Stimulated activated effector memory CD8-positive, alpha-beta T cell treated with anti-CD3 and anti-CD28 coated beads, Interleukin-12 subunit alpha, Interleukin-12 subunit beta, amount 100 ng/mL, for 72 hours (primary cell): ENCODE measurements at regions not wholly inside any gene's neighbourhood (a gene's known extent, or its start where the extent isn't known, plus 50 kb on each side); places are given as distances from the start of the nearest gene placed in this dataset.

ENCODE experiments used
- ATAC-seq: fragments of 150-1000 bp; cut with Tn5 transposase; 2 replicates; pipeline ENCODE4 v1.10.0; 2021
- DNase-seq, 2 donors: peaks; one replicate each; pipeline ENCODE4 v3.0.0; 2021 to 2022; ENCODE audit warnings: low spot score in 2 of 2
- H3K27ac Mint-ChIP-seq: one replicate; pipeline ENCODE4 v1.8.0; 2022; ENCODE audit warnings: mild to moderate bottlenecking, mixed read lengths
- H3K36me3 Mint-ChIP-seq: one replicate; pipeline ENCODE4 v1.8.0; 2022; ENCODE audit warnings: mild to moderate bottlenecking, mixed read lengths
- H3K4me1 Mint-ChIP-seq: one replicate; pipeline ENCODE4 v1.8.0; 2022; ENCODE audit warnings: mixed read lengths
- H3K4me3 Mint-ChIP-seq: one replicate; pipeline ENCODE4 v1.8.0; 2022; ENCODE audit warnings: mild to moderate bottlenecking, mixed read lengths
- H3K9me3 Mint-ChIP-seq: one replicate; pipeline ENCODE4 v1.8.0; 2022; ENCODE audit warnings: mixed read lengths

DNA sequence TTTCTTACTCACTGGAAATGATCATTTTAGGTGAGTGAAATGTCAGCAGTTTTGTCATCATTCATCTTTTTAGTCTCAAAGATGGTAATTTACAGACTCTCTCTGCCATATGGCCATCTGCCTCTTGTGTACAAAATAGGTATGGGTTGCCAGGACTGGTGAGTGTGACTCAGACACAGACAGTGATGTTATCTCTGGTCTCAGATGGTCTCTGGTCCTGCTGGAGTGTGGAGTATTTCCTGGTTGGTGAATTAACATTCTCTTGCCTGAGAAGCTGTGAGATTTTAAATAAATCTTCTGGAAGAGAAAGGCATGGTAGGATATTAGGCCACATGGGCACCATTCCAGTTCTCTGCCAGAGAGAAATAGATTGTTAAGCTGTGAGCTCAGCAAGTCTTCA, 207.0 kb downstream of the ATP23 start:
- no peak for DNase-seq
- ATAC-seq: no peak
- no peak overlapping the region for H3K27ac Mint-ChIP-seq

DNA sequence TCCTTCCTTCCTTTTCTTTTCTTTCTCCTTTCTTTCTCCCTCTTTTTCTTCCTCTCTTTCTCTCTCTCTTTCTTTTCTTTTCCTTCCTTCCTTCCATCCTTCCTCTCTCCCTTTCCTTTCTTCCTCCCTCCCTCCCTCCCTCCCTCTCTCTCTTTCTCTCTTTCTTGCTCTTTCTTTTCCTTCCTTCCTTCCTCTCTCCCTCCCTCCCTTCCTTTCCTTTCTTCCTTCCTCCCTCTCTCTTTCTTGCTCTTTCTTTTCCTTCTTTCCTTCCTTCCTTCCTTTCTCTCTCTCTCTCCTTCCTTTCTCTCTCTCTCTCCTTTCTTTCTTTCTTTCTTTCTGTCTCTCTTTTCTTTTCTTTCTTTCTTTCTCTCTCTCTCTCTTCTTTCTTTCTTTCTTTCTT, 207.6 kb downstream of the ATP23 start:
- no peak for DNase-seq
- no peak overlapping the region for H3K4me3 Mint-ChIP-seq
- ATAC-seq: no peak
- no peaks in the 10 kb centered on the region for H3K4me1 Mint-ChIP-seq
- peaks cover 5% of the 10 kb centered on the region for H3K9me3 Mint-ChIP-seq
- no peaks in the 10 kb centered on the region for H3K36me3 Mint-ChIP-seq
- H3K27ac Mint-ChIP-seq: no peak overlapping the region

More for the DNA sequence above, 207.0 kb downstream of the ATP23 start:
- Mint-ChIP-seq H3K36me3 (no peaks in the 10 kb centered on the region), H3K4me1 (no peaks in the 10 kb centered on the region), H3K9me3 (peaks cover 5% of the 10 kb centered on the region), H3K4me3 (no peak overlapping the region)

DNA sequence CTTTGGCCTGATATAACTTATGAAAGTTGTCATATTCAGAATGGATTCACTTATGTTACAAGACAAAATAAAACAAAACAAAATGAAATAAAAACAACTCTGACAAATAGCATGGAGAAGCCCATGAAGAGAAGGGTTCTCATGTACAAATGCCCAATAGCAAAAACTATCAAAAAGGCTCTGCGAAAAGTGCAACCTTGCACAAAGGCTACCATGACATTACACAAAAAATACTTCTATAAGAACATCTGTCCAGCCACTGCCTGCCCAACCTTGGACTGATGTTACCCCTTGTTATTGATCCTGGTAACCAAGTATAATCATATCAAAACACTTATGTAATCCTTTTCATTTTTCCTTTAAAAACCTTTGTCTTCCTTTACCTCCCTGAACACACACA, 213.0 kb downstream of the ATP23 start:
- Mint-ChIP-seq H3K4me1 (no peaks in the 10 kb centered on the region), H3K9me3 (no peaks in the 10 kb centered on the region), H3K4me3 (no peak overlapping the region)

DNA sequence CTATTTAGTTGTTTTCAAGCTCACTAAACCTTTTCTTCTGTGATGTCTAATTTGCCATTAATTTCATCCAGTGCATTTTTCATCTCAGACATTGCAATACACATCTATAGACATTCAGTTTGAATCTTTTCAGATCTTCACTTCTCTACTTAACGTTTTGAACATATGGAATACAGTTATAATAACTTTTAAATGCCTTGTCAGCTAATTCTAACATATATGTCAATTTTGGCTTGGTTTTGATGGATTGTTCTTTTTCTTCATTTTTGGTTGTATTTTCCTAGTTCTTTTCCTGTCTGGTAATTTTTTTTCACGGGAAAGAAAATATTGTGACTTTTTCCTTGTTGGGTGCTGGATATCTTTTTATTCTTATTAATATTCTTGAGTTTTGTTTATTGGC, 215.3 kb downstream of the ATP23 start:
- Mint-ChIP-seq H3K27ac (no peak overlapping the region), H3K9me3 (no peaks in the 10 kb centered on the region), H3K4me1 (no peaks in the 10 kb centered on the region), H3K4me3 (no peak overlapping the region), H3K36me3 (no peaks in the 10 kb centered on the region)
- DNase-seq (no peak), ATAC-seq (no peak)

More for the DNA sequence above, 213.0 kb downstream of the ATP23 start:
- DNase-seq (no peak), ATAC-seq (no peak)
- no peak overlapping the region for H3K27ac Mint-ChIP-seq
- no peaks in the 10 kb centered on the region for H3K36me3 Mint-ChIP-seq

DNA sequence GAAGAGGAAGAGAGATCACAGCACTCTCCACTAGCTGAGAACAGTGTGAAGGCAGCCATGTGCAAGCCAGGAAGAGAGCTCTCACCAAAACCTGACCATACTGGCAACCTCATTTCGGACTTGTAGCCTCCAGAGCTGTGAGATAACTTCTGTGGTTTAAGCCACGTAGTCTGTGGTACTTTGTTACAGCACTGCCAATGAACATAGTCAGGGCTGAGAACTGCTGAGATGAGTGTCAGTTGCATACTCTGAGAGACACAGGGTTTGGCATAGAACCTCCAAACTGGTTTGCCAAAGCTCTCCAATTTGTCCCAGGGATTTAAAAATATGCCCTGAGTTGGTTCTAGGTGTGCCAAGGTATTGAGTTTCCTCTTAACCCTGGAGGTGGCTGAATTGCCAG, 218.6 kb downstream of the ATP23 start:
- no peak for ATAC-seq
- no peaks in the 10 kb centered on the region for H3K36me3 Mint-ChIP-seq
- no peaks in the 10 kb centered on the region for H3K4me1 Mint-ChIP-seq
- no peaks in the 10 kb centered on the region for H3K9me3 Mint-ChIP-seq
- no peak for DNase-seq
- H3K4me3 Mint-ChIP-seq: no peak overlapping the region
- no peak overlapping the region for H3K27ac Mint-ChIP-seq

DNA sequence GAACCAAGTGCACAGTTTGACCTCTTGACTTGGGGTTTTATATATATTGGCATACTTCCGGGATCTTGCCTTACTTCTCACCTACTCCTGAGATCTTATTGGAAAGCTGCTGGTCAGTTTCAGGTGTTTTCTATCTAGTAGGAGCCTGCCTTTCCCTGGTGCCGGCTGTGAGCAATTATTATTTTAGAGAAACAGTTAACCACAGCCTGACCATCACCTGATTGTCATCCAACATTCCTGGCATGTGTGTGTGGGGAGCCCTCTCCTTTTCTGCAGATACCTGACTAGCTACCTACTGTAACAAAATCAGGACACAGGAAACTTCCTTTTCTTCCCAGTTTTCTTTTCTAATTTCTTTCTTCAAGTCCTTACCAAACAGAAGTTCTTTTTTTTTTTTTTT, 220.4 kb downstream of the ATP23 start:
- ATAC-seq: no peak
- no peaks in the 10 kb centered on the region for H3K36me3 Mint-ChIP-seq

DNA sequence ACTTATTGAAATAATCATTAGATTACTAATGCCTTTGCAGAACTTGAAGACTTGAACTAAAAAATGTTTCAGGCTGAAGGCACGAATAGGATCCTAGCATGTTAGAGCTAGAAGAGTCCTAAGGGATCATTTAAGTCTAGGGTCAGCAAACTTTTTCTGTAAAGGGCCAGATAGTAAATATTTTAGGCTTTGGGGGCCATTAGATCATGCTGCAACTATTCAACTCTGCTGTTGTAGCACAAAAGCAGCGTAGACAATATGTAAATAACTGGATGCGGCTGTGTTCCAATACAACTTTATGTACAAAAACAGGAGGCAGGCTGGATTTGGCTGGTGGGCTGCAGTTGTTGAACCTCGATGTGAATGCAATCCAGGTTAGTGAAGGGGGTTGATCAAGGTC, 221.7 kb downstream of the ATP23 start:
- no peak for DNase-seq
- no peaks in the 10 kb centered on the region for H3K9me3 Mint-ChIP-seq
- ATAC-seq: no peak

More for the DNA sequence above, 220.4 kb downstream of the ATP23 start:
- no peak for DNase-seq
- Mint-ChIP-seq H3K4me1 (no peaks in the 10 kb centered on the region), H3K27ac (no peak overlapping the region), H3K9me3 (no peaks in the 10 kb centered on the region), H3K4me3 (no peak overlapping the region)

DNA sequence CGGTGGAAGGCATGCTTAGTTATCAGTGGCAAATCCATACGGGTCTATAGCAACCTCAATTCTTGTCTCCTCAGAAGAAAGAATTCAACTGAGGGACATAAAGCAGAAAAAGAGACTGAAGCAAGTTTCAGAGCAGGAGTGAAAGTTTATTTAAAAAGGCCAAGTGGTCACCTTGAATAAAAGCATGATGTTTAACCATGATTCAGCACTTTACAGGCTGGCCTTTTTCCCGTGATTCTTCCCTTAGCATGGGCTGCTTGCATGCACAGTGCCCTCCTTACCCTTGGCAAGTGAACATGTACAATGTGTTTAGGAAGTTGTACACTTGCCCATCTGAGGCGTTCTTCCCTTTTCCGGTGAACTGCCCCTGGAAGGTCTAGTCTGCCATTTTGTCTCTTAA, 225.3 kb downstream of the ATP23 start:
- DNase-seq: no peak
- H3K4me3 Mint-ChIP-seq: no peak overlapping the region
- H3K27ac Mint-ChIP-seq: no peak overlapping the region
- no peaks in the 10 kb centered on the region for H3K9me3 Mint-ChIP-seq
- H3K36me3 Mint-ChIP-seq: no peaks in the 10 kb centered on the region
- H3K4me1 Mint-ChIP-seq: no peaks in the 10 kb centered on the region
- no peak for ATAC-seq

More for the DNA sequence above, 221.7 kb downstream of the ATP23 start:
- no peaks in the 10 kb centered on the region for H3K4me1 Mint-ChIP-seq
- H3K36me3 Mint-ChIP-seq: no peaks in the 10 kb centered on the region
- no peak overlapping the region for H3K27ac Mint-ChIP-seq
- no peak overlapping the region for H3K4me3 Mint-ChIP-seq

DNA sequence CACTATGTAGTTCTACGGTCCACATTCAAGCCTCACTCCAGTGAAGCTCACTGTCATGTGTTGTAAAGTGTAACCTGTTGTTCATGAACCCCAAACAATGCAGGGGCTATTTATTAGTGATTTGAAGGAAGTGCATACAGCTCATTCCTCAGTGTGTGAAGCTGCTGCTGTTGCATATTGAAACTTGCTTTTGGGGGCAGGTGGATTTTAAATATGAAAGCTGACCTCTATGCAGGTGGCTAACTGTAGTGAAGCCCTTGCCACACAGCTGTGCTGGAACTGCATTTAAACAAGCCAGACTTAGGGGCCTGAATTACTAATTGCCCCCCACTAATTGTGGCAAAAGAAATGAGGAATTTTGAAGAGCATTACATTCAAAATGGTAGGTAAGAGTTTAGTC, 226.3 kb downstream of the ATP23 start:
- Mint-ChIP-seq H3K9me3 (no peaks in the 10 kb centered on the region), H3K36me3 (no peaks in the 10 kb centered on the region), H3K27ac (no peak overlapping the region), H3K4me3 (no peak overlapping the region), H3K4me1 (no peaks in the 10 kb centered on the region)
- no peak for DNase-seq
- no peak for ATAC-seq

DNA sequence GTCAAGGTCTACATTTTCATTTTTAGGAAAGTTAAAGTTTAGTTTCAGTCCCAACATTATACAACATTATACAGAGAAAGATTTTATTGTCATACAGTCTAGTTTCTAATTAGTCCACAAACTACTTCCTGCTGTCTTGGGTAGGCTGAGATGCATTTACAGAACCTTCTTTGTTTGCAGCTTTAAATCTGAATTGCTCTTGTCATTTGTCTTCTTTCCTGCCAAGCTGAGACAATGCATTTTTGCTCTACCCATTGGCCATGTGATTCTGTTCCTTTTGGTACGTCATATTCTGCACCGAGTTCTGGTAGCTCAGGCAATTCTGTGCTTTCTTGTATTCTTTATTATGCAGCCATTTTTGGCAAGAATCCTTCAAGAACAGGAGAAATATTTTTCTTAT, 228.5 kb downstream of the ATP23 start:
- no peak overlapping the region for H3K27ac Mint-ChIP-seq
- H3K9me3 Mint-ChIP-seq: no peaks in the 10 kb centered on the region

DNA sequence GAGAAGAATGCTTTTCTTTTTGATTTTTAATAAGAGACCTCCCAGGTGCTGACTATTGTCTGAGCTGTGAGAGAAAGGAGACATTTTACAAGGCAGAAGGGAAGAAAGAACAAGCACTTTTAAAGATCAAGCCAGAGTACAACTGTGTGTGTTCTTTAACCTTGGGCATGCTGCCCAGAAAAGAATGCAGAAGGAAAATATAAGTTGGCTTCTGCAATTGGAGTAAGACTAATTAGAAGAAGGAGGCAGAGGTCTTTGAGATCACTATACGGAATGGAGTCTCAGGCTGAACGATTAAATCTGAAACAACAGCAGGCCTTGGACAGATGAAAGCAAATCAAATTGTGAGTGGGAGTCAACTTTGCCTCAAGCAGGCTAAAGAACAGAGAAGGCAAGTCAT, 230.5 kb downstream of the ATP23 start:
- Mint-ChIP-seq H3K27ac (no peak overlapping the region), H3K4me1 (no peaks in the 10 kb centered on the region), H3K36me3 (no peaks in the 10 kb centered on the region), H3K4me3 (no peak overlapping the region), H3K9me3 (no peaks in the 10 kb centered on the region)
- DNase-seq (no peak), ATAC-seq (no peak)

More for the DNA sequence above, 228.5 kb downstream of the ATP23 start:
- DNase-seq: no peak
- Mint-ChIP-seq H3K4me1 (no peaks in the 10 kb centered on the region), H3K36me3 (no peaks in the 10 kb centered on the region), H3K4me3 (no peak overlapping the region)
- no peak for ATAC-seq

DNA sequence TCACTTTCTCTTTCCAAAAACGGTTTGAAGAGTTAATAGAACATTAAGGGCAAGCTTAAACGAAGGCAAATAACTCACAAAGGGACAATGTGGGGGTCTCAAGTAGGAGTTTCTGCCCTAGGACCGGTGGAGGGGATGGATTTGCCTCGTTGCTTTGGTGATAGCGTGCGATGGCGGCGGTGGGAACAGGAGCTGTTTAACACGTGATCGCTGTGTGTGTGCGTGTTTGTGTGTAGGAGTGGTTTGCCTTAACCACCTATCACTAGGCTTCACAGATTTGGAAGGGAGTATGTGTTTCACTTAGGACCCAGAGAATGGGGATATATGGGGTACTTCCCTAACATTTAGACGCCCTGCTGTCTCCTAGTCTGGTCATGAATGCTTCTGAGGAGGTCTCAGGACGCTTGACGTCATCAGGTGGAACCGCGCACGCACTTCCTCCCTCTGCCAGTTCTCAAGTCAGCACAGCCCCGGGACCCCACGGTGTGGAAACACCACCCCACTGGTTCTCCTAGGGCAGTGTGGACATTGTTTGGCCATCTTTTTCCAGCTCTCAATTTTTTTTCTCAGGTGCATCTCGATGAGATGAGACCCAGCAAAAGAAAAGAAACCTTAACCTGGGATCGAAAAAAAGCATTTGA, 231.2 kb downstream of the ATP23 start:
- Mint-ChIP-seq H3K4me3 (no peak overlapping the region), H3K9me3 (no peaks in the 10 kb centered on the region), H3K27ac (no peak overlapping the region), H3K36me3 (no peaks in the 10 kb centered on the region), H3K4me1 (no peaks in the 10 kb centered on the region)
- no peak for DNase-seq
- no peak for ATAC-seq

DNA sequence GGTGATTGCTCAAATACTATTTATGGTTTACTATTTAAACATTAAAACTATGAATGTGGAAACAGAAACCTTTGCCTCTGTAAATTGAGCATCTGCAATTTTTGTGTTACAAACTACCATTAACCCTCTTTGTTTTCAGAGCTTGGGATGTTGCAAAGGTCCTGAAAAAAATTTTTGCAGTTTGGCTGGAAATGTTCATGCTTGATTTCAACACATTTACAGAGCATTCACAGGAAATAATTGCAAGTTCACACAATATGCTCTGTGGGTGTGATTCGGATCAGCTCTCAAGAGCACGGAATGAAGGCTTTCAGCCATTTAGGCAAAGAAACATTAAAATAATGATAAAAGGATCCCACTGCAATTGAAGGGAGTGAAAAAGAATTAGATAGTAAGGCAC, 232.9 kb downstream of the ATP23 start:
- no peak overlapping the region for H3K27ac Mint-ChIP-seq
- DNase-seq (no peak), ATAC-seq (no peak)
- H3K9me3 Mint-ChIP-seq: no peaks in the 10 kb centered on the region
- H3K4me1 Mint-ChIP-seq: no peaks in the 10 kb centered on the region
- no peak overlapping the region for H3K4me3 Mint-ChIP-seq
- no peaks in the 10 kb centered on the region for H3K36me3 Mint-ChIP-seq

DNA sequence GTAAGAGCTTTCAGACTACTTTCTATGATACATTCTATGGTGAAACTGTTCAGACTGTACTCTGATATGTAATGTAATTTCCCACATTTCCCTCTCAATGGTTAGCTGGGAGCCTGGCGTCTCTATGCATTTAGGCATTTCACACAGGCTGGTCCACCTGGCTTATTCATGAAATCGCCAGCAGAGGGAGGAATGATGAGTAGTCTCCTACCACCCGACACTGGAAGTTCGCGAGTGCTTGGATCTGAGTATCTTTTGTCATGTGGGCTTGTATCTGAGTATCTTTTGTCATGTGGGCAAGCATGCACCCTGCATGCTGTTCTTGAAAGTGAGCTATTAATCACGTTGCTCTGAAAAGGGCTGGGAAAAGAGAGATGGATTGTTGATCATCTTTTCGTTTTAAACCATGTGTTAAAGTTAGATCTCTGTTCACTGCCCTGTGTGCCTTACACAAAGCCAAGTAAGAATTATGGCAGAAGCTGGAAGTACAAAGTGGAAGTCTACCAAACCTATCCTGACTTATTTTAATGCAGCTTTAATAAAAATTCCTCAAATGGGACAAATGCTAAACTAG, 235.0 kb downstream of the ATP23 start:
- no peak for ATAC-seq
- Mint-ChIP-seq H3K4me1 (no peaks in the 10 kb centered on the region), H3K9me3 (no peaks in the 10 kb centered on the region), H3K4me3 (no peak overlapping the region), H3K36me3 (no peaks in the 10 kb centered on the region), H3K27ac (no peak overlapping the region)
- no peak for DNase-seq

DNA sequence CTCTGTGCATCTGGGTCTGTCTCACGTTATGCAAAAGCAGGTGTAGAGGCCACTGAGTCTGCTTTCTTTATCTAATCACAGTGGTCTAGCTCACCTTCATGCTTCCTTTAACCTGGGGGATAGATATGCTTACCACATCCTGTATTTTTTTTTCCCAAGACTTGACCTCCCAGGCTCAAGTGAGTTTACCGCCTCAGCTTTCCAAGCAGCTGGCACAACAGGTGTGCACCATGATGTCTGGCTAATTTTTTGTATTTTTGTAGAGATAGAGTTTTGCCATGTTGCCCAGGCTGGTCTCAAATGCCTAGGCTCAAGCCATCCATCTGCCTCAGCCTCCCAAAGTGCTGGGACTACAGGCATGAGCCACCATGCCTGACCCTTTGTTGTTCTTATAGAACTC, 236.0 kb downstream of the ATP23 start:
- no peaks in the 10 kb centered on the region for H3K9me3 Mint-ChIP-seq
- no peak overlapping the region for H3K4me3 Mint-ChIP-seq
- no peaks in the 10 kb centered on the region for H3K36me3 Mint-ChIP-seq
- DNase-seq (no peak), ATAC-seq (no peak)
- no peak overlapping the region for H3K27ac Mint-ChIP-seq
- H3K4me1 Mint-ChIP-seq: no peaks in the 10 kb centered on the region

DNA sequence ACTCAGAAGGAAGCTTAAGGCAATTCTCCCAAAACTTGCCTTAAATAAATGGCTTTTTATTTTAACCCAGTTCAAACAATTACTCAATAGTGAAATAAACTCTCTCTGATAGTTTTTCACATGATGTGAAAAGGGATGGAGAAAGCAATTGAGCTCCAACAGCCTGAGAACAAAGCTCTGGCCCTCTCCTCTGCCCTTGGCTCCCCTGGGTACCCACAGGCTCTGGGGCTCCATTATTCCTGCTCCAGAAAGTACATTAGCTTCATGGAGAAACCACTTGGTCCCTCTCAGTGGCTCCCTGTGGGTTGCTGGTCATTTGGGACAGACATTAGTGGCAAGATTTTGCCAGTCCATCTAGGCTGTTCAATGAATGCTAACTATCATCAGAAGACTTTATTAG, 242.8 kb downstream of the ATP23 start:
- ATAC-seq (no peak), DNase-seq (no peak)
- Mint-ChIP-seq H3K36me3 (no peaks in the 10 kb centered on the region), H3K4me3 (no peak overlapping the region), H3K4me1 (no peaks in the 10 kb centered on the region), H3K27ac (no peak overlapping the region), H3K9me3 (peaks cover 5% of the 10 kb centered on the region)

DNA sequence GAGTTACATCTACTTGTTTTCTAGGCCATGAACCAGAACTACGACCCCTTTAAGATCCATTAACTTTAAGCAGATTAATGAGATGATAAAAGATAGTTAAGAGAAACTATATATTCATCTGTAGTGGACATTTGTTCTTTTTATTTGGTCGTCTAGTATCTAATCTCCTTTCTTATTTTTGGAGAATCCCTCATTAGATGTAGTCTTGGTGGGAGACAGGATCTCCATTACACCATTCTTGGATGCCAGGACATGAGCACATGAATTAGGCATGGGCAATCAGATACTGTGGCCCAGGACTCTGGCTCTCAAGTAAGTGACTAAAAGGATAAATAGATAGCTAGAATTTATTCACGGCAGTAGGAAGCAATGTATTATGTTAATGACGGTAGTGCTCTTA, 245.0 kb downstream of the ATP23 start:
- Mint-ChIP-seq H3K9me3 (peaks cover 5% of the 10 kb centered on the region), H3K27ac (no peak overlapping the region), H3K4me1 (no peaks in the 10 kb centered on the region), H3K36me3 (no peaks in the 10 kb centered on the region), H3K4me3 (no peak overlapping the region)
- no peak for DNase-seq
- no peak for ATAC-seq
